ENCODE measurements at regions not wholly inside any gene's neighbourhood (a gene's known extent, or its start where the extent isn't known, plus 50 kb on each side); places are given as distances from the start of the nearest gene placed in this dataset.

DNA sequence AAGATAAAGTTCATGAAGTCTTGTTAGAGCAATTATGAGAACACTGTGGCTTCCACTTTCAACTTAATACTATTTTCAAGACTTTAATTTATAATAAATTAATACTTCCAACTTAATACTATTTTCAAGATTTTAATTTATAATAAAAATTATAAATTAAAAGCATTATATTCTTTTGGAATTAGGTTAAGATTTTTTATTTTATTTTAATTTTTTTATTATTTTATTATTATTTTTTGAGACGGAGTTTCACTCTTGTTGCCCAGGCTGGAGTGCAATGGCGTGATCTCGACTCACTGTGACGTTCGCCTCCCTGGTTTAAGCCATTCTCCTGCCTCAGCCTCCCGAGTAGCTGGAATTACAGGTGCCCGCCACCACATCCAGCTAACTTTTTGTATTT, 126.0 kb upstream of the GUCY1A1 start:
- Mint-ChIP-seq H3K9me3 (peaks cover 2% of the 10 kb centered on the region), H3K27me3 (ENCODE audit: low read depth) (no peaks in the 10 kb centered on the region), H3K4me1 (peaks cover 8% of the 10 kb centered on the region)

DNA sequence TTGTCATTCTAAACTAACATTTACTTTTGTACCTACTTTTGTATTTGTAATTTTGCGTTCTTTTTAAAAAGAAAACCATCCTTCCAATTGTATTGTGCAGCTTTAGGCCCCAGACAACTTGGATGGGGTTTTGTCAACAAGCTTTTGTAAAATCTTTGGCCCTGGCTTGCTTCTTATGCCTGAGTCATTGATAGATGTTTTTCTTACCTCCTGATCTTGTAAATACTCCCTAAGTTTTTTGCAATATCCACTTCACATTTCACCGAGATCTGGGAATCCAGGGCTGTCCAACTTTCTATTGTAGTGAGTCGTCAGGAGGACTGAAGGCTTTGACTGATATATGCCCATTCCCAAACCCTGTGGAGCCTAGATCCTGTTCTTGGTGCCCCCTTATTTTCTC, 126.9 kb upstream of the GUCY1A1 start:
- Mint-ChIP-seq H3K36me3 (ENCODE audit: low read depth) (no peaks in the 10 kb centered on the region), H3K27ac (no peak overlapping the region), H3K4me1 (no peaks in the 10 kb centered on the region), H3K27me3 (ENCODE audit: low read depth) (no peaks in the 10 kb centered on the region), H3K4me3 (no peak overlapping the region), H3K9me3 (peaks cover 2% of the 10 kb centered on the region)
- TF ChIP-seq, protein P1, sequence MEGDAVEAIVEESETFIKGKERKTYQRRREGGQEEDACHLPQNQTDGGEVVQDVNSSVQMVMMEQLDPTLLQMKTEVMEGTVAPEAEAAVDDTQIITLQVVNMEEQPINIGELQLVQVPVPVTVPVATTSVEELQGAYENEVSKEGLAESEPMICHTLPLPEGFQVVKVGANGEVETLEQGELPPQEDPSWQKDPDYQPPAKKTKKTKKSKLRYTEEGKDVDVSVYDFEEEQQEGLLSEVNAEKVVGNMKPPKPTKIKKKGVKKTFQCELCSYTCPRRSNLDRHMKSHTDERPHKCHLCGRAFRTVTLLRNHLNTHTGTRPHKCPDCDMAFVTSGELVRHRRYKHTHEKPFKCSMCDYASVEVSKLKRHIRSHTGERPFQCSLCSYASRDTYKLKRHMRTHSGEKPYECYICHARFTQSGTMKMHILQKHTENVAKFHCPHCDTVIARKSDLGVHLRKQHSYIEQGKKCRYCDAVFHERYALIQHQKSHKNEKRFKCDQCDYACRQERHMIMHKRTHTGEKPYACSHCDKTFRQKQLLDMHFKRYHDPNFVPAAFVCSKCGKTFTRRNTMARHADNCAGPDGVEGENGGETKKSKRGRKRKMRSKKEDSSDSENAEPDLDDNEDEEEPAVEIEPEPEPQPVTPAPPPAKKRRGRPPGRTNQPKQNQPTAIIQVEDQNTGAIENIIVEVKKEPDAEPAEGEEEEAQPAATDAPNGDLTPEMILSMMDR (IDR thresholded peaks at IDR 0.05; ENCODE audit: unreplicated experiment in 3 of 3), result no peak

More for the DNA sequence above, 126.0 kb upstream of the GUCY1A1 start:
- H3K4me3 Mint-ChIP-seq, result no peak overlapping the region
- no peak overlapping the region for H3K27ac Mint-ChIP-seq
- no peaks in the 10 kb centered on the region for H3K36me3 Mint-ChIP-seq (ENCODE audit: low read depth)
- TF ChIP-seq, protein P1 (IDR thresholded peaks at IDR 0.05; ENCODE audit: unreplicated experiment in 3 of 3), result no peak

DNA sequence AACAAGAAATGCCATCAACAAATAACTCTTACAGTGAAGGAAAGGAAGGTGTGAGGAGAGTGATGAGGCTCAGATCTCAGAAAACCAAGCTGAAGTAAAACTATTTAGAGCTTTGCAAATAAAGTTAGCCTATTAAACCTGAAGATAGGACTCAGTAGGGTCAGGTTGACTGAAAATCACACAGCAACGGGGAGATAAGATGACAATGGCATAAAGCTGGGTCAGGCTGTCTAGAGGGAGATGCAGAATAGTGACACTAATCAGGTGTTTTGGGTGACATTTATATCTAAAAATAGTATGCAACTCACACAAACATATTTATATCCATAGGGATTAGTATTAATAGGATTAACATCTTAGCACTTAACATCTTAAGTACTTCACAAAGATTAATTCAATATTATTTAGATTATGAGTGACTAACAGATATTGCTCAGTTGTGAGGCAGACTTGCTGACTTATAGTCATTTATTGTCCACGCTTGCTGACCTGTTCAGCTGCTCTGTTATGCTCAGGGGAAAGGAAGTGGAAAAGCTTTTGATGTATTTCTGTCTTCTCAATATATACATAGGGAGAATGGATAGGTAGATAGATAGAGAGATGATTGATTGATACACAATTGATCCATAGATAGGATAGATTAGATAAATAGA, 130.7 kb upstream of the GUCY1A1 start:
- Mint-ChIP-seq H3K27me3 (ENCODE audit: low read depth) (no peaks in the 10 kb centered on the region), H3K9me3 (no peaks in the 10 kb centered on the region), H3K4me3 (no peak overlapping the region), H3K4me1 (peaks cover 14% of the 10 kb centered on the region), H3K27ac (no peak overlapping the region), H3K36me3 (ENCODE audit: low read depth) (no peaks in the 10 kb centered on the region)
- TF ChIP-seq, protein P1 (IDR thresholded peaks at IDR 0.05; ENCODE audit: unreplicated experiment in 3 of 3), result no peak

DNA sequence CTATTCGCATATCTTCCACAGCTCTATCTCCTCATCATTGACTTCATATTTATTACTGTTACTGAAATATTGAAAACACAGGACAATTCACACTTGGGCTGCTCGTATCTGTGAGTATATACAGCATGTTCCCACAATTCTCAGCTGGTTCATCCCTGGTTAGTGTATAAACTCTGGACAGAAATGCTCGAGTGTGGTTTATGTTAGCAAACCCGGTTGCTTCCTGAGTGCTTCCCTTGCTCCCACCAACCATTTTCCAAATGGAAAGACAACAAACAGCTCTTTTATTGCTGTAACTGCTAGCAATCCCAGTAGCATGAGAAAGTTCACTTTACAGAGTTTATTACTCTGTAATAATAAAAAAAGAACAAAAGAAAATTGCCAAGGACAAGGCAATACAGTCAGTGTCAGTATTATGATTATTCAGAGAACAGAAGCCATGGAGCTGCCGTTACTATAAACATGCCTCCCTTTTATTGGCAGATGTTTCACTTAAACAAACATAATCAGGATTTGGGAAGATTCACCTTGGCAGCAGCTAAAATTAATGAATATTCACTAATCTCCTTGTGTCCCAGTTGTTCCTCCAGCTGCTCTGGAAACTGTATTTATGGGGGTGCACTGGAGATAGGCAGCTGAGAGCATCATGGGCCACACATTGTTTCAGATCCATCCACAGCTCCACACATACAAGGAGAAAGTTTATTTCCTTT, 134.1 kb upstream of the GUCY1A1 start:
- TF ChIP-seq, protein P1 (IDR thresholded peaks at IDR 0.05; ENCODE audit: unreplicated experiment in 3 of 3), result no peak
- Mint-ChIP-seq H3K27ac (peak overlapping the region; percentile 55 to 71 (median 67)), H3K4me3 (no peak overlapping the region), H3K9me3 (no peaks in the 10 kb centered on the region), H3K27me3 (ENCODE audit: low read depth) (no peaks in the 10 kb centered on the region), H3K36me3 (ENCODE audit: low read depth) (no peaks in the 10 kb centered on the region), H3K4me1 (peaks cover 24% of the 10 kb centered on the region)

DNA sequence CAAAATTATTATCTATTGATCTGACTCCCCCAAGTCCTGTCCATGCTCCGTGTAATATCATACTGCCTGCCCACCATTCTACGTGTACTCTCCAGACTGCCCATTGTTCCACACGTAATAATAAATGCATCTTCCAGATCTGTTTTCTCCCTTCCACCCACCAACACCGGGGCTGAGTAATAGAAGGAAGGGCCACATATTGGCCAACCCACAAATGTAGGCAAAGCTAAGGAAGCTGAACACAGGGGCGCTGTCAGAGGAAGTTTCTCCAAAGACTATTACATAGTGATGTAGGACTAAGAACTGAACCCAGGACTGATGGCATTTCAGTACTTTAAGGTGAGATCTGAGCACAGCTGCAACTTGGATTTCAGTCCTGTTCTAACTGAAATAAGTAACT, 135.8 kb upstream of the GUCY1A1 start:
- Mint-ChIP-seq H3K4me1 (peaks cover 33% of the 10 kb centered on the region), H3K36me3 (ENCODE audit: low read depth) (no peaks in the 10 kb centered on the region), H3K27me3 (ENCODE audit: low read depth) (no peaks in the 10 kb centered on the region), H3K4me3 (no peak overlapping the region), H3K27ac (peak overlapping the region in 2 of 3 experiments; percentile 30 to 46), H3K9me3 (no peaks in the 10 kb centered on the region)
- TF ChIP-seq, protein P1 (IDR thresholded peaks at IDR 0.05; ENCODE audit: unreplicated experiment in 3 of 3), result no peak
